ENCODE measurements at regions not wholly inside any gene's neighbourhood (a gene's known extent, or its start where the extent isn't known, plus 50 kb on each side); places are given as distances from the start of the nearest gene placed in this dataset.

GRCh38 chr14:34335968-34336367, 126.1 kb downstream of the SPTSSA start:
- H3K9ac ChIP-seq (ENCODE audit: low read length in 3 of 3): no peak overlapping the region
- TF ChIP-seq CTCF (IDR thresholded peaks at IDR 0.05; ENCODE audit: borderline replicate concordance, extremely low read depth, insufficient read depth): no peak
- FAIRE-seq: no peak

GRCh38 chr14:34334329-34334728, 127.7 kb downstream of the SPTSSA start:
- FAIRE-seq (no peak), DNase-seq (no peak)
- H3K36me3 ChIP-seq (ENCODE audit: control insufficient read depth in 2 of 3, insufficient read depth in 3 of 3, low read length in 3 of 3): no peaks in the 10 kb centered on the region
- H3K27me3 ChIP-seq (ENCODE audit: control insufficient read depth, insufficient read depth, low read length): no peaks in the 10 kb centered on the region
- no peak for TF ChIP-seq CTCF (IDR thresholded peaks at IDR 0.05; ENCODE audit: borderline replicate concordance, extremely low read depth, insufficient read depth)
- peaks cover 0 to 5% (median 3%) of the 10 kb centered on the region in 3 donors for H3K4me1 ChIP-seq (ENCODE audit: control insufficient read depth in 2 of 3, insufficient read depth in 2 of 3, low read depth in 1 of 3, low read length in 3 of 3)
- H3K9ac ChIP-seq (ENCODE audit: low read length in 3 of 3): no peak overlapping the region
- no peaks in the 10 kb centered on the region for H3K9me3 ChIP-seq (ENCODE audit: control insufficient read depth in 2 of 3, insufficient read depth in 1 of 3, low read length in 3 of 3)
- intact Hi-C loops (cut with DNase I): no loop called here
- no peak overlapping the region for H3K4me3 ChIP-seq (ENCODE audit: low read length in 3 of 3)
- no peak overlapping the region for H3K27ac ChIP-seq (ENCODE audit: low read depth in 2 of 2, low read length in 2 of 2)

More at GRCh38 chr14:34335968-34336367, 126.1 kb downstream of the SPTSSA start:
- intact Hi-C loops (cut with DNase I): no loop called here
- Histone ChIP-seq H3K9me3 (ENCODE audit: control insufficient read depth in 2 of 3, insufficient read depth in 1 of 3, low read length in 3 of 3) (no peaks in the 10 kb centered on the region), H3K27me3 (ENCODE audit: control insufficient read depth, insufficient read depth, low read length) (no peaks in the 10 kb centered on the region), H3K27ac (ENCODE audit: low read depth in 2 of 2, low read length in 2 of 2) (no peak overlapping the region), H3K36me3 (ENCODE audit: control insufficient read depth in 2 of 3, insufficient read depth in 3 of 3, low read length in 3 of 3) (no peaks in the 10 kb centered on the region), H3K4me1 (ENCODE audit: control insufficient read depth in 2 of 3, insufficient read depth in 2 of 3, low read depth in 1 of 3, low read length in 3 of 3) (peaks cover 0 to 5% (median 3%) of the 10 kb centered on the region in 3 donors), H3K4me3 (ENCODE audit: low read length in 3 of 3) (no peak overlapping the region)
- no peak for DNase-seq

- Histone ChIP-seq H3K36me3 (ENCODE audit: control insufficient read depth in 2 of 3, insufficient read depth in 3 of 3, low read length in 3 of 3) (no peaks in the 10 kb centered on the region), H3K27ac (ENCODE audit: low read depth in 2 of 2, low read length in 2 of 2) (no peak overlapping the region), H3K9ac (ENCODE audit: low read length in 3 of 3) (no peak overlapping the region), H3K27me3 (ENCODE audit: control insufficient read depth, insufficient read depth, low read length) (no peaks in the 10 kb centered on the region), H3K4me1 (ENCODE audit: control insufficient read depth in 2 of 3, insufficient read depth in 2 of 3, low read depth in 1 of 3, low read length in 3 of 3) (peaks cover 0 to 7% (median 5%) of the 10 kb centered on the region in 3 donors), H3K4me3 (ENCODE audit: low read length in 3 of 3) (no peak overlapping the region), H3K9me3 (ENCODE audit: control insufficient read depth in 2 of 3, insufficient read depth in 1 of 3, low read length in 3 of 3) (no peaks in the 10 kb centered on the region)
- DNase-seq: peak; percentile 63 to 74 (median 69)
- no peak for FAIRE-seq
- TF ChIP-seq CTCF (IDR thresholded peaks at IDR 0.05; ENCODE audit: borderline replicate concordance, extremely low read depth, insufficient read depth): peak; percentile 72
- intact Hi-C loops (cut with DNase I): no loop called here
These were observed 130.1 kb downstream of the SPTSSA start for GRCh38 chr14:34331728-34332623.
